Stimulated activated CD8-positive, alpha-beta memory T cell treated with anti-CD3 and anti-CD28 coated beads, Interleukin-4, amount 100 ng/mL, for 24 hours (primary cell): ENCODE measurements at regions not wholly inside any gene's neighbourhood (a gene's known extent, or its start where the extent isn't known, plus 50 kb on each side); places are given as distances from the start of the nearest gene placed in this dataset.
"Not testable (repeated sequence)": the region's sequence is repeated elsewhere in the genome, so short reads cannot be mapped to it uniquely, and the experiment has no call there.

Experiments used
- DNase-seq: peaks from one replicate; pipeline ENCODE4 v3.0.0-alpha.2; 2020; ENCODE audit warnings: low read depth

GRCh38 chr19:28319227-28319626, 893.7 kb downstream of the UQCRFS1 start:
- DNase-seq, result no peak

DNA sequence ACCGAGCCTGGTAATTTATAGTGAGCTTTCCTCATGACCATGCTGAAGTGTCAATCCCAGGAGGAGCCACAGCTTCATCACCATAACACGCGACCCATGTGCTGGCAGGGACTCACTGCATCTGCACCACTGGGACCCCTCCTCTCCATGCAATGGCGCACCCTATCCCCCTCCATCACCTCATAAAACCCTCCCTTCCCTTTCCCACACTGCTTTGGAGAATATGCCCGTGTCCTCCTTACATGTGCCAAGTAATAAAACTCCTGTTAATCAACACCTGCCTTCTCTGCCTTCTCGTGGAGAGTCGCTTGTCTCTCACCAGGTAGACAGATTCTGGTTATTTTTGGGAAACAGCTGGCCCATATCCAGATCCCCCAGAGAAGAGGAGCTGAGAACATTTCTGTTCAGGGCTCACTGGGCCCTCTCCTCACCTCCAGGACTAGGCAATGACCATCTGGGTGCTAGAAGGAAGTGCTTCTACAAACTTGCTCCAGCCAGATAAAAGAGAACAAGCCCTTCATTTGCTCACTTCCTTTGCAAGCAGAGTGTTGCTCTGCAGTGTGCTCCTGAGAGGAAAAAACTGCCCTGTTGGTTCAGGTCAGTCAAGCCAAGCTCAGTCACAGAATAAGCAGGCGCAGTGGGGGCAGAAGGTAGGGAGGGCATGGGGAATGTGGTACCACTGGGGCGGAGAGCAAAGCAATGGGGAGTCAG, 894.3 kb downstream of the UQCRFS1 start:
- DNase-seq, result no peak

DNA sequence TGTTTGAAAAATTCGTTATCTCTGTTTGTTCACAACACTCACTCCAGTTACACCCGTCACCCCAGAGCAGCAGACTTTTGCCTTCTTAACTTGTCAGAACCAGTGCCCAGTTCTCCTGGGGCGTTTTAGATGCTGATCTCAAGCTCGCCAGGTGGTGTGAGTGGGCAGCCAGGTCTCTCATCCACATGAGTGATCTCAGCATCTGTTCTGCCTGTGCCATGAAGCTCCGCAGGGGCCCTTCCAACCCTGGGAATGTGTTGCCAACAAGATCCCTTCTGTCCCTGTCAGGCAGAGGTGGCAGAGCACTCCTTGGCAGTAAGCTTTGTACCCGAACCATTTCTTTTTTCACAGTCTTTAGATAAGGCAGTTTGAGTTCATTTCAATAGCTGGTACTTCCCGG, 896.5 kb downstream of the UQCRFS1 start:
- no peak for DNase-seq

- no peak for DNase-seq
Measured at GRCh38 chr19:28314756-28315155, 898.2 kb downstream of the UQCRFS1 start.

- DNase-seq, result no peak
Measured at GRCh38 chr19:28314287-28314686, 898.7 kb downstream of the UQCRFS1 start.

GRCh38 chr19:28313633-28314032, 899.3 kb downstream of the UQCRFS1 start:
- no peak for DNase-seq

DNA sequence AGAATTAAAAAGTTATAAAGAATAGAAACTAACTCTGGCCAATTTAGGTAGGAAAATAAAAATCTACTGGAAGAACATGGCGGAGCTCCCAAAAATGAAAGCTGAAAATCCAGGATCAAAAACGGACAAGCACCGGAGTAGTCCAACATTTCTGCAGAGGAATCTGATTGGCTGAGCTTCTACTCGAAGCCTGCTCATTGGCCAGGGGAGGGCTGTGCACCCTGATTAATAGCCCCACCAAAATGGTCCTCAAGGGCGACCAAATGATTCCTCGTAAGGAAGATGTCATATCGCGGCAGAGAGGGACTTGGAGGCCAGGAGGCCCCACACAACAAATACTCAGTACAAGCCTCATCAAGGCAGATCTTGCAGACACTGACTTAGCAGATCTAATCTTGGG, 900.7 kb downstream of the UQCRFS1 start:
- DNase-seq, result no peak

GRCh38 chr19:28310829-28311228, 902.1 kb downstream of the UQCRFS1 start:
- DNase-seq, result not testable (repeated sequence)

DNA sequence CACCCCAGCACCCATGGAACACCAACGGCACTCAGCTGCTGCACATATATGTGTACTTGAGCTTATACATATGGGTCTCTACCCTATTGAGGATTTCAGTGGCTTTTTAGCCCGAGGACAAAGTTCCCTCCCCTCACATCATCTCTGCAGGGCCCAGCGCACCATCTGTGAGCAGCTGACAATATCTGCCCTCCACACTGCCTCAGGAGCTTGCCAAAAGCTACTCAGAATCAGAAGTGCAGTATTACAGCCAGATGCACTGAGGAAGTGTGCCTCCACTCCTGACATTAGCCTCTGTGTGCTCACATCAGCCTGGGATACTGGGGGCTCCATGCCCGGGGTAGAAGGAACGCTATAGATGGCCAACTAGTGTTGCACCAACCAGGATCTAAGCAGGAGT, 903.9 kb downstream of the UQCRFS1 start:
- DNase-seq, result no peak

DNA sequence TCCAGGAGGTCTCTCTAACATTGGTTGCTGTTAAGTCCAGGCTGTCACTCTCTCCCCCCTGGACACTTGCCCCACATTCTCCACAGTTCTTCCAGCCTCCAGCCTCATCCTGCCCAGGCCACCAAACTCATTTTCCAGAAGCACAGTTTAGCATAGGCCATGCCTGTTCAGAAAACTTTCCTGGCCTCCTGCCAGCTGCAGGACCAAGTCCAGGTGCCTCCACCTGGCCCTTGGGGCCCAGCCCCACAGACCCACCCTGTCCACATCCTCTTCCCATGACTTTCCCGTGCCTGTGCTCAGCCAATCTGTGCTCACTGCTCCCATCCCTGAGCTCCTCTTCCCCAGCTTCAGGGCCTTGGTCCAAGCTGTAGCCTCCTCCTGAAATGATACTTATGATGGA, 905.0 kb downstream of the UQCRFS1 start:
- no peak for DNase-seq

DNA sequence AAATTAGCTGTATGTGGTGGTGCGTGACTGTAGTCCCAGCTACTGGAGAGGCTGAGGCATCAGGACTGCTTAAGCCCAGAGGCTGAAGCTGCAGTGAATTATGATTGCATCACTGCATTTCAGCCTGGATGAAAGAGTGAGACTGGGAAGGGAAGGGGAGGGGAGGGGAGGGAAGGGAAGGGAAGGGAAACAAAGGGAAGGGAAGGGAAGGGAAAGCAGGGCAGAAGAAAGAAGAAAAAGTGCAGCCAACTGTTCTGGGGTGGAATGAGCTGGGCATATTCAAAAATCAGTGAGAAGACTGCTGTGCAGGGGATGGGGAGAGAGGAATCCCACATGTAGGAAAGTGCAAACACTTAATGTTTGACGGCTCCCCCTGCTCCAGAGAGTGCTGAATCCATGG, 905.5 kb downstream of the UQCRFS1 start:
- no peak for DNase-seq

- DNase-seq, result no peak
Measured at GRCh38 chr19:28305513-28305912, 907.4 kb downstream of the UQCRFS1 start.

DNA sequence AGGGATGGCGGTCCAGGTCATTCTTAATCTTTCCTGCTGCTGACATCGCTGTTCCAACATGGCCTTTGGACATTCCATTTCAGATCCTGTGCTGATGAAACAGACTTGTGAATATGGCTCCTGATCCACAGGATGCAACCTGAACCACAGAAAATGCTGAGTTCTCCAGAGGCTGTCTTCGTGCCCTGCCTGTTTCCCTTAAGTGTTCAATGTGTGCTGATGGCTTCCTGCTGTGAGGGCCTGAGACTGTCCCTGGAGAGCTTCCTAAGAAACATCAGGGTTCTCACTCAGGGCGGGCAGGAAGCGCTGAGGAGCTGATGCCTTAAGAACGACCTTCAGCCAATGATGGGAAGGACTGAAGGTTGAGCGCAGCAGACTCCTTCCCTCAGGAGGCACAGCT, 909.4 kb downstream of the UQCRFS1 start:
- no peak for DNase-seq

DNA sequence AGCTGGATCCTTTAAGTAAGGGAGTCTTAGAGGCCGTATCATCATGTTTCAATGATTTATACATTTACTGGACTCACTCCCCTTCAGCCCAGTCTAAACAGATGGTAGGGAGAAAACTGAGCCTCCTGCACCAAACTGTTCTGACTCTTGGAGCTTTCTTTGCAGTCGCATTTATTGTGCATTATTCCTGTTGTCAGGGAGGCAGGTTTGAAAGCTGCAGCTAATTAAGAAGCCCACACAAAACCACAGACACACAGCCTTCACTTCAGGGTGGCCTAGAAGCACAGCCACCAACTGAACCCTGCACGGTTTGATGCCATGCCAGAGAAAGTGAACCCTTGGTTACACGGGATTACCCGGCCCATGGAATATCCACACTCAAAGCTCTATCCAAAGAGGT, 911.0 kb downstream of the UQCRFS1 start:
- no peak for DNase-seq

GRCh38 chr19:28301463-28301862, 911.5 kb downstream of the UQCRFS1 start:
- no peak for DNase-seq

GRCh38 chr19:28299649-28300048, 913.3 kb downstream of the UQCRFS1 start:
- DNase-seq, result no peak

DNA sequence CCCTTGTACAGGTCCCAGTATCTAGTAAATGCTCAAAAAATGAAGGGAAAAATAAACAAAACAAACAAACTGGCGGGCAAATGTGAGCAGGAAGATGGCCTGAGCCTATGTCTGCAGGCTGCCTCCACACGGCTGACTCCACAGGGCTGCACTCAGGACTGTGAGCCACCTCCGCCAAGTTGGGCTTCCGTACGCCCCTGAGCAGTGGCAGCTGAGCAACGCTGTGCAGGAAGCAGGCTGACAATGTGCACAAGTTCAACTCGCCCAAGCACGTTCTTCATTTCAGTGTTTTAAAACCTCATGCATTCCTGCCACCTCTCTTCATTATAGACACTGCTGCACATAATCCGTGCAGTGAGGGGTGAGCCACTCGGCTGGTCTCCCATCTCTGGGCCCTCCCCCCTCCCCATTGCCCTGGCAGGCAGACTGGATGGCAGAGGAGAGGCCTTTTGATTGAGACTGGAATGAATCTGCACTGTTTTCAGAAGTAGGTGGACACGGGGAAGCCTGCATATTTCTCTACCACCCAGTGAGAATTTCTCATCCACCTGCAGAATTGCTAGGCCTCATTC, 915.3 kb downstream of the UQCRFS1 start:
- no peak for DNase-seq

GRCh38 chr19:28297036-28297435, 915.9 kb downstream of the UQCRFS1 start:
- DNase-seq, result no peak

DNA sequence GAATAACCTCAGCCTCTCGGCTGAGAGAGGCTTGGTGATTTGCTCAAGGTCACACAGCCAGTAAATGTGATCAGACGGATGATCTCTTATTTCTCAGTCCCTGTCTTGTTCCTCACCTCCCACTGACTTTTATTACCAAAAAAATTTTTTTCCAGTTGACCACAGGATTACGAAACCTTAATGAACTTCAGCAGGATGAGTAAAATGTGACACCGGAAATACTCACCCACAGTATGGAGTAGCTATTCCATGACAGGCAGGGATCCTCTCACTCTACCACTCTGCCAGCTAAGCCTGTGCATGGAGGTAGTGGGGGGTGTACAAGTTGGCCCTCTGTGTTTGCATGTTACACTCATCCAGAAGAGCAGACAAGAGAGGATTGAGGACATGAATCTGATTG, 916.4 kb downstream of the UQCRFS1 start:
- no peak for DNase-seq

- DNase-seq, result not testable (repeated sequence)
Measured at GRCh38 chr19:28294975-28295374, 918.0 kb downstream of the UQCRFS1 start.

DNA sequence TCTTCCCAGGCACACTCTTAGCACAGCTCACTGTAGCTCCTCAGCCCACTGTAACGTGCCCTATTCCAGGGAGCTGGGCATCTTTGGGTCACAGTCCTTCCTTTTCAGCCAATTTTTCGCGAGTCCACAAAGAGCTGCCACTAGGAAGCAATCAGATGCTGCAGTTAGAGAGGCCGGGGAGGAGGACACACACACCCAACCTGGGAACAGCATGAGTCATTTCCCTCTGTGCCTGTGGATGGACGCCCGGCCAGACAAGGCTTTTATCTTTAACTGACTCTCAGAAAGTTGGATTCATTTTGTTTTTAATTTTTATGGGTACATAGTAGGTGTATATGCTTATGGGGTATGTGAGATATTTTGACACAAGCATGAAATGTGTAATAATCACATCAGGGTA, 918.6 kb downstream of the UQCRFS1 start:
- DNase-seq, result no peak

GRCh38 chr19:28293685-28294084, 919.3 kb downstream of the UQCRFS1 start:
- DNase-seq, result no peak

DNA sequence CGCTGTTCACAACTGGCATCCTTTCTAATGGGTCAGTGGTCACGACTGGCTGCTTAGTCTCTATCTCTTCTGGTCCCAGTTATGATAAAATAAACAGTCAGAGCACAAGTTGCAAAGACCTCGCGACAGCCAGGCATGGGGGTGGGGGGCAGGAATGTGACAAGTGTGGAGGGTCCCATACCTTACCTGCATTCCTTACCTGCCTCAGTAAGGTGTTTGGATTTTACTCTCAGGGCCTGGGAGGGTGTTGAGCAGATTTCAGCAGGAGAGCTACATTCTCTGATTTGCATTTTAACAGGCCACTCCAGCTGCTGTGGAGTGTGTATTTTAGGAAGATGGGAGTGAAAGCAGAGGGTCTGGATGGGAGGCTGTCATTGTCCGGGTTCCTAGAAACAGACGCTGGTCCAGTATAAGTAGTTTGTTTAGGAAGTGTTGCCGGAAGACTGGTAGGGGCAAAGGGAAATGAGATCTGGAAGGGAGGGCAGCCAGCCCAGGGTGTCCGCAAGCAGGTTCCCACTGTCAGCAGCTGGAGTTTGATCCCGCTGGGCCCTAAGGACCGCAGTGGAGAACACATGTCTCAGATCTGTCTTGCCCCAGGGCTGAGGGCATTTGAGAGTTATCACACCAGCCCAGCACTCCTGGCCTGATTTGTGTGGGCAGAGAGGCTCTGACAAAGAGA, 920.0 kb downstream of the UQCRFS1 start:
- DNase-seq, result no peak

DNA sequence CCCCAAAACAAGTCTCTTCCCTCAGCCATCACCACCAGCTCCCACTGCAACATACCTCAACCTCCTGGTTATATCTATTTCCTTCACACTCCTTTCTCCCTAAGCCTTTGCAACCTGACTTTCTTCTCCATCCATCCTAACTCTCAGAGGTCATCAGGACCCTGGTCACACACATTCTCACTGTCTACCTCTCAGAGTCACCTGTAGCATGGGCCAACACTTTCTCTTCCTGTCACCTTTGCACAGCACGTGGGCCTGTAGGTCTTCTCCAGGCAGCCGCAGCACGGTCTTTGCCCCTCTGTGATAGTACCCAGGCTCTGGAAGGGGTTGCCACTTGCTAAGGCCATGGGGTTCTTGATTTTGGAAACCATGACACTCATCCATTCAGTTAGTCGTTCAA, 921.1 kb downstream of the UQCRFS1 start:
- DNase-seq, result no peak
